Spleen (tissue), 7 donors: ENCODE measurements at regions not wholly inside any gene's neighbourhood (a gene's known extent, or its start where the extent isn't known, plus 50 kb on each side); places are given as distances from the start of the nearest gene placed in this dataset.
"Not testable (repeated sequence)": the region's sequence is repeated elsewhere in the genome, so short reads cannot be mapped to it uniquely, and the experiment has no call there.

Experiments used
- POLR2A ChIP-seq, 3 donors: fragments of 450-650 bp; IDR thresholded peaks; one replicate each; pipeline ENCODE4 v1.5.1; 2017; ENCODE audit warnings: antibody characterized with exemption in 3 of 3, mild to moderate bottlenecking in 1 of 3
- POLR2AphosphoS5 ChIP-seq, 3 donors: sonication (generic); formaldehyde crosslinking; IDR thresholded peaks; one replicate each; pipeline ENCODE4 v1.5.1; 2017; ENCODE audit warnings: antibody characterized with exemption in 3 of 3
- TF ChIP-seq, protein P1 (sequence below), 11 experiments: fragments of 200-600 bp in 7 of 11; fragments of 450-650 bp in 4 of 11; sonication (generic) in 4 of 11; IDR thresholded peaks in 8 of 11; conservative IDR thresholded peaks in 3 of 11; 1 replicate in 7 of 11; 2 replicates in 4 of 11; pipeline versions ENCODE4 v1.4.0 to v1.8.0; 2016 to 2021; ENCODE audit warnings: antibody characterized with exemption in 11 of 11, inconsistent platforms in 4 of 11, mild to moderate bottlenecking in 1 of 11
- donor health status: DM: no; HTN: no; CAD: no; lungs with moderate emphysema.
- donor health status: DM: no; HTN: no; CAD: no.
- donor health status: DM: no; HTN: no; CAD: no.

GRCh38 chr4:49156309-49156708 lies 170.2 kb downstream of the CWH43 start:
- TF ChIP-seq, protein P1, sequence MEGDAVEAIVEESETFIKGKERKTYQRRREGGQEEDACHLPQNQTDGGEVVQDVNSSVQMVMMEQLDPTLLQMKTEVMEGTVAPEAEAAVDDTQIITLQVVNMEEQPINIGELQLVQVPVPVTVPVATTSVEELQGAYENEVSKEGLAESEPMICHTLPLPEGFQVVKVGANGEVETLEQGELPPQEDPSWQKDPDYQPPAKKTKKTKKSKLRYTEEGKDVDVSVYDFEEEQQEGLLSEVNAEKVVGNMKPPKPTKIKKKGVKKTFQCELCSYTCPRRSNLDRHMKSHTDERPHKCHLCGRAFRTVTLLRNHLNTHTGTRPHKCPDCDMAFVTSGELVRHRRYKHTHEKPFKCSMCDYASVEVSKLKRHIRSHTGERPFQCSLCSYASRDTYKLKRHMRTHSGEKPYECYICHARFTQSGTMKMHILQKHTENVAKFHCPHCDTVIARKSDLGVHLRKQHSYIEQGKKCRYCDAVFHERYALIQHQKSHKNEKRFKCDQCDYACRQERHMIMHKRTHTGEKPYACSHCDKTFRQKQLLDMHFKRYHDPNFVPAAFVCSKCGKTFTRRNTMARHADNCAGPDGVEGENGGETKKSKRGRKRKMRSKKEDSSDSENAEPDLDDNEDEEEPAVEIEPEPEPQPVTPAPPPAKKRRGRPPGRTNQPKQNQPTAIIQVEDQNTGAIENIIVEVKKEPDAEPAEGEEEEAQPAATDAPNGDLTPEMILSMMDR (IDR thresholded peaks at IDR 0.05 in 8 of 11, conservative IDR thresholded peaks at IDR 0.05 in 3 of 11): not testable (repeated sequence)
- not testable (repeated sequence) for TF ChIP-seq POLR2AphosphoS5, POLR2A (IDR thresholded peaks at IDR 0.05)
